ENCODE measurements at regions not wholly inside any gene's neighbourhood (a gene's known extent, or its start where the extent isn't known, plus 50 kb on each side); places are given as distances from the start of the nearest gene placed in this dataset.

DNA sequence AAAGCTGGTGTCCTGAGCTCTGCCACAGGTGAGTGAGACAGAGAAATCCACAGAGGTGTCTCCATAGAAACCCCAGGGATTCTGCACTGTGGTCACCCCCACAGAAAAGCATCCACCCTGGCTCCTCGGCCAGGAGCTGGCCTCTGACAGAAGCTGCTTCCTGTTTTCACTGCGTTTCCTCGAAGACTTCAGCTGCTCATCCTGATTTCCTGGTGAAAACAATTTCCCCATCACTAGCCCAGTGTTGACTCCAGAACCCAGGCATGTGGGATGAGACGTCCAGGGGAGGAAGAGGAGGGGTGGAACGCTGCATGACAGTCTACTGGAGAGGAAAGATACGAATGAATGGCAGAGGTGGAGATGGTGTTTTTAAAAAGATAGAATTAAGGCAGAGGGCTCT is 60.3 kb upstream of the GPR45 start:
- TF ChIP-seq FOSL1 (IDR thresholded peaks at IDR 0.05; ENCODE audit: insufficient read depth, low read depth, low read length) (no peak), EZH2 (IDR thresholded peaks at IDR 0.05; ENCODE audit: low read depth, low read length, severe bottlenecking) (no peak), SP1 (IDR thresholded peaks at IDR 0.05; ENCODE audit: low read depth, low read length) (no peak), SRF (IDR thresholded peaks at IDR 0.05; ENCODE audit: low read depth, low read length) (no peak), BRCA1 (IDR thresholded peaks at IDR 0.05; ENCODE audit: low read depth, low read length) (no peak), JUND (IDR thresholded peaks at IDR 0.05; ENCODE audit: low read length) (no peak), TAF1 (IDR thresholded peaks at IDR 0.05; ENCODE audit: low read depth, low read length) (no peak), POLR2A (IDR thresholded peaks at IDR 0.05; ENCODE audit: control extremely low read depth in 1 of 2, low read depth in 2 of 2, low read length in 2 of 2) (no peak), PHF8 (conservative IDR thresholded peaks at IDR 0.05; ENCODE audit: low read depth, low read length) (no peak), EP300 (IDR thresholded peaks at IDR 0.05; ENCODE audit: borderline replicate concordance in 1 of 2, low read depth in 2 of 2, low read length in 2 of 2) (no peak), YY1 (IDR thresholded peaks at IDR 0.05; ENCODE audit: low read depth, low read length) (no peak)
- TF ChIP-seq, protein P1, sequence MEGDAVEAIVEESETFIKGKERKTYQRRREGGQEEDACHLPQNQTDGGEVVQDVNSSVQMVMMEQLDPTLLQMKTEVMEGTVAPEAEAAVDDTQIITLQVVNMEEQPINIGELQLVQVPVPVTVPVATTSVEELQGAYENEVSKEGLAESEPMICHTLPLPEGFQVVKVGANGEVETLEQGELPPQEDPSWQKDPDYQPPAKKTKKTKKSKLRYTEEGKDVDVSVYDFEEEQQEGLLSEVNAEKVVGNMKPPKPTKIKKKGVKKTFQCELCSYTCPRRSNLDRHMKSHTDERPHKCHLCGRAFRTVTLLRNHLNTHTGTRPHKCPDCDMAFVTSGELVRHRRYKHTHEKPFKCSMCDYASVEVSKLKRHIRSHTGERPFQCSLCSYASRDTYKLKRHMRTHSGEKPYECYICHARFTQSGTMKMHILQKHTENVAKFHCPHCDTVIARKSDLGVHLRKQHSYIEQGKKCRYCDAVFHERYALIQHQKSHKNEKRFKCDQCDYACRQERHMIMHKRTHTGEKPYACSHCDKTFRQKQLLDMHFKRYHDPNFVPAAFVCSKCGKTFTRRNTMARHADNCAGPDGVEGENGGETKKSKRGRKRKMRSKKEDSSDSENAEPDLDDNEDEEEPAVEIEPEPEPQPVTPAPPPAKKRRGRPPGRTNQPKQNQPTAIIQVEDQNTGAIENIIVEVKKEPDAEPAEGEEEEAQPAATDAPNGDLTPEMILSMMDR (IDR thresholded peaks at IDR 0.05; ENCODE audit: control extremely low read depth in 1 of 3, insufficient read depth in 1 of 3, low read depth in 1 of 3, low read length in 3 of 3): no peak
- TF ChIP-seq, protein P2, sequence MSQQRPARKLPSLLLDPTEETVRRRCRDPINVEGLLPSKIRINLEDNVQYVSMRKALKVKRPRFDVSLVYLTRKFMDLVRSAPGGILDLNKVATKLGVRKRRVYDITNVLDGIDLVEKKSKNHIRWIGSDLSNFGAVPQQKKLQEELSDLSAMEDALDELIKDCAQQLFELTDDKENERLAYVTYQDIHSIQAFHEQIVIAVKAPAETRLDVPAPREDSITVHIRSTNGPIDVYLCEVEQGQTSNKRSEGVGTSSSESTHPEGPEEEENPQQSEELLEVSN (IDR thresholded peaks at IDR 0.05): no peak
